ENCODE measurements at regions not wholly inside any gene's neighbourhood (a gene's known extent, or its start where the extent isn't known, plus 50 kb on each side); places are given as distances from the start of the nearest gene placed in this dataset.

DNA sequence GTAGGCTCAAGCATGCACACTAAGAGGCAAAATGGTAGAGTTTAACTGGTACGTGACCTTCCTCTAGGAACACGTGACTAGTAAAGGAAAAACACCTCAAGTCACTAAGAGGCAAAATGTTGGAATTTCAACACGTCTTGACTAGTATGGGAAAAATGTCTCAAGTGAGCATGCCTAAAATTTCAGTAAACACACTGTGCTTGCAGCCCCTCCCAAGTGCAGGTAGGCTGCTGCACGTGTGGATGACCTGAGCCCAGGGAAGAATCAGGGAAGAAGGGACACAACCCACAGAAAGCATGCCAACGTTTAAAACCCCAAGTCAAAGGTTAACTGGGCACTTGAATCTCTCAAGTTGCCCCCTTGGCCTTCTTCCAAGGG is 162.2 kb downstream of the TENT5A start (continued):
- TF ChIP-seq, protein P1, sequence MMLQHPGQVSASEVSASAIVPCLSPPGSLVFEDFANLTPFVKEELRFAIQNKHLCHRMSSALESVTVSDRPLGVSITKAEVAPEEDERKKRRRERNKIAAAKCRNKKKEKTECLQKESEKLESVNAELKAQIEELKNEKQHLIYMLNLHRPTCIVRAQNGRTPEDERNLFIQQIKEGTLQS (IDR thresholded peaks at IDR 0.05; ENCODE audit: insufficient read depth, low read depth, low read length): no peak

Measured in H1 (cell line).